ENCODE measurements at regions not wholly inside any gene's neighbourhood (a gene's known extent, or its start where the extent isn't known, plus 50 kb on each side); places are given as distances from the start of the nearest gene placed in this dataset.

DNA sequence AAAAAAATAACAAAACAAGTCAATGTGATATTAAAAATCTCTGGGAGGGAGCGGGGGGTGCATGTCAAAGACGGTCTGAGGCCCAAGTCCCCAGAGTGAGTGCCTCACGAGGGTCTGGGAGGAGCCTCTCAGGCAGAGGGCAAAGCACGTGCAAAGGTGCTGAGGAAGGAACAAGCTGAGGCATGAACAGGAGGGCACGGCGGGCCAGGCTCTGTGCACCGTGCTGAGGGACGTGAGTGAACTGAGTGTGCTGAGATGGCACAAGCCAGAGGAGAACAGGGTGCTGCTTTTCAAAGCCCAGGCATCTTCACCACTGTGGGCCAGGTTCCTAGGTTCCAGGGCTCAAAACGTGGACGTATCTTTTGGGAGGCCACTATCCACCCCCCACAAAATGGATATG, 142.1 kb upstream of the PHACTR3 start:
- H3K27ac ChIP-seq (ENCODE audit: low read depth, low read length): no peak overlapping the region
- H3F3A ChIP-seq (ENCODE audit: insufficient read depth): no peaks in the 10 kb centered on the region
- H3K27me3 ChIP-seq (ENCODE audit: low read length): no peaks in the 10 kb centered on the region
- TF ChIP-seq CTCF (IDR thresholded peaks at IDR 0.05; ENCODE audit: insufficient read depth, low read length, poor library complexity, severe bottlenecking) (no peak), EZH2phosphoT487 (conservative IDR thresholded peaks at IDR 0.05; ENCODE audit: low read length) (no peak)
- H3K36me3 ChIP-seq (ENCODE audit: low read length): no peaks in the 10 kb centered on the region
- no peak overlapping the region for H3K4me3 ChIP-seq (ENCODE audit: insufficient read depth, low read length, poor library complexity, severe bottlenecking)
- no peaks in the 10 kb centered on the region for H3K9me2 ChIP-seq (replicated peaks; ENCODE audit: insufficient read depth, low read length)
- no peaks in the 10 kb centered on the region for H4K20me1 ChIP-seq (ENCODE audit: low read depth, low read length)
- no peaks in the 10 kb centered on the region for H3K79me2 ChIP-seq (ENCODE audit: insufficient read depth, low read length)
- H3K4me2 ChIP-seq (ENCODE audit: low read depth, low read length, poor library complexity, severe bottlenecking): no peak overlapping the region
- H3K9me3 ChIP-seq (ENCODE audit: insufficient read depth, low read length): no peaks in the 10 kb centered on the region
- no peak overlapping the region for H2AFZ ChIP-seq (ENCODE audit: low read depth, low read length, severe bottlenecking)
- no peak overlapping the region for H3K9ac ChIP-seq (ENCODE audit: low read length)

DNA sequence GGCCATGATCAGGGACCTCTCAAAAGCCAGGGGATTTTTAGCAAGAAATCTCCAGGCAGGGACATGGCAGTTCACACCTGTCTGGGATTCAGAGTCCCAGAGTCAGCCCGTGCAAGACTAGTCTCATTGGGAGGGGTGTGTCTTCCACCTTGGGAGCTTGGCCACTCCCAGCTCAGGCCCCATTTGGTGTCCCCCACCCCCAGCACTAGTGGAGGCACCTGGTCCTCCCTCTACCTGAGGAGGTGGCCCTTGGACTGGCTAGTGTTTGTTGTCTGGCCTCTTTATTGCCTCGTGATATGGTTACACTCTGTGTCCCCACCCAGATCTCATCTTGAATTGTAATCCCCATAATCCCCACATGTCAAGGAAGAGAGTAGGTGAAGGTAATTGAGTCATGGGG, 140.8 kb upstream of the PHACTR3 start:
- no peak overlapping the region for H3K27ac ChIP-seq (ENCODE audit: low read depth, low read length)

DNA sequence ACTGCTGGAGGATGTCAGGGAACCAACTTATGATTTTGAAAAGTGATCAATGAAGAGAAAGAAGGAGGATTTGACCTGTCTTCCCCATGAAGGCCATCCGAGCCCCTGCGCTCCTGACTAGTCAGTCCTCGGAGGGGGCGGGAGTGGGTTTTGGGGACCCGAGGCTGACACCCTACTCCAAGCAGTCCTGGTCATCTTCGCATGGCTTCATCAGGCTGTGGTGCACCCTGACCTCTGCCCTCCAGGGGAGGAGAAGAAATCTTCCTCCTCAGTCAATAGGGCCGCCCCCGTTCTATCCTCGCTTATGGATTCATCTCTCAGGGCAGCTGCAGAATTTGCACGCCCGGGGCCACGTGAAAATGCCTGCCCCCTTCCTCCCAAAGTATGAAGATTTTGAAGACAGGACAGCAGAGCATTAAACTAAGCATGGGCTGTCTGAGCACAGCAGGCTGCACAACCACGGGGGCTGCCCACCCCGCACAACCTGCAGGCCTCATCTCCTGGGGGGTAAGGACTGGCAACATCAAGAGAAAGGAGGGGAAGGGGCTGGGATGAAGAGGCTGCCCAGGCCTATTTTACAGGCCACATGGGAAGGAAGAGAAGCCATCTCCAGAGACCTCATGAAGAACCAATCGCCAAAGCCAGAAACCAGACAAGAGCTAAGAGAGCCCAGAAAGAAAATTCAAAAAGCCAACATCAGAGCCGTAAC, 138.1 kb upstream of the PHACTR3 start:
- no peak overlapping the region for H2AFZ ChIP-seq (ENCODE audit: low read depth, low read length, severe bottlenecking)
- no peaks in the 10 kb centered on the region for H3K36me3 ChIP-seq (ENCODE audit: low read length)
- H3K79me2 ChIP-seq (ENCODE audit: insufficient read depth, low read length): no peaks in the 10 kb centered on the region
- H3K9me3 ChIP-seq (ENCODE audit: insufficient read depth, low read length): no peaks in the 10 kb centered on the region
- no peaks in the 10 kb centered on the region for H3F3A ChIP-seq (ENCODE audit: insufficient read depth)
- no peak overlapping the region for H3K9ac ChIP-seq (ENCODE audit: low read length)
- H3K4me2 ChIP-seq (ENCODE audit: low read depth, low read length, poor library complexity, severe bottlenecking): no peak overlapping the region
- H3K27me3 ChIP-seq (ENCODE audit: low read length): no peaks in the 10 kb centered on the region
- H3K9me2 ChIP-seq (replicated peaks; ENCODE audit: insufficient read depth, low read length): no peaks in the 10 kb centered on the region
- no peak for TF ChIP-seq EZH2phosphoT487 (conservative IDR thresholded peaks at IDR 0.05; ENCODE audit: low read length)
- no peak for TF ChIP-seq CTCF (IDR thresholded peaks at IDR 0.05; ENCODE audit: insufficient read depth, low read length, poor library complexity, severe bottlenecking)
- no peak overlapping the region for H3K4me3 ChIP-seq (ENCODE audit: insufficient read depth, low read length, poor library complexity, severe bottlenecking)
- no peak overlapping the region for H3K27ac ChIP-seq (ENCODE audit: low read depth, low read length)
- H4K20me1 ChIP-seq (ENCODE audit: low read depth, low read length): no peaks in the 10 kb centered on the region

More for the DNA sequence above, 140.8 kb upstream of the PHACTR3 start:
- no peaks in the 10 kb centered on the region for H4K20me1 ChIP-seq (ENCODE audit: low read depth, low read length)
- TF ChIP-seq CTCF (IDR thresholded peaks at IDR 0.05; ENCODE audit: insufficient read depth, low read length, poor library complexity, severe bottlenecking) (no peak), EZH2phosphoT487 (conservative IDR thresholded peaks at IDR 0.05; ENCODE audit: low read length) (no peak)
- no peaks in the 10 kb centered on the region for H3K36me3 ChIP-seq (ENCODE audit: low read length)
- H2AFZ ChIP-seq (ENCODE audit: low read depth, low read length, severe bottlenecking): no peak overlapping the region
- H3K9me3 ChIP-seq (ENCODE audit: insufficient read depth, low read length): no peaks in the 10 kb centered on the region
- H3F3A ChIP-seq (ENCODE audit: insufficient read depth): no peaks in the 10 kb centered on the region
- H3K27me3 ChIP-seq (ENCODE audit: low read length): no peaks in the 10 kb centered on the region
- no peak overlapping the region for H3K4me3 ChIP-seq (ENCODE audit: insufficient read depth, low read length, poor library complexity, severe bottlenecking)
- no peak overlapping the region for H3K4me2 ChIP-seq (ENCODE audit: low read depth, low read length, poor library complexity, severe bottlenecking)
- no peak overlapping the region for H3K9ac ChIP-seq (ENCODE audit: low read length)
- H3K9me2 ChIP-seq (replicated peaks; ENCODE audit: insufficient read depth, low read length): no peaks in the 10 kb centered on the region
- H3K79me2 ChIP-seq (ENCODE audit: insufficient read depth, low read length): no peaks in the 10 kb centered on the region

Data from SU-DHL-6 (cell line).